Gastroesophageal sphincter (tissue), 4 donors: ENCODE measurements at regions not wholly inside any gene's neighbourhood (a gene's known extent, or its start where the extent isn't known, plus 50 kb on each side); places are given as distances from the start of the nearest gene placed in this dataset.

Experiments
- ATAC-seq: fragments of 150-250 bp; one replicate; pipeline ENCODE4 v1.9.1; 2016; ENCODE audit warnings: mild to moderate bottlenecking, moderate library complexity
- H3K27ac ChIP-seq, 4 donors: fragments of 200-600 bp; sonication (generic) in 3 of 4; 1 replicate in 3 of 4; 2 replicates in 1 of 4; pipeline ENCODE4 v1.5.1; 2016 to 2019
- H3K27me3 ChIP-seq: fragments of 200-600 bp; sonication (generic); one replicate; pipeline ENCODE4 v1.5.1; 2019
- H3K36me3 ChIP-seq, 2 donors: fragments of 200-600 bp; sonication (generic); one replicate each; pipeline ENCODE4 v1.5.1; 2019; ENCODE audit warnings: control low read depth in 1 of 2
- H3K4me1 ChIP-seq, 3 donors: fragments of 200-600 bp; sonication (generic); 1 replicate in 2 of 3; 2 replicates in 1 of 3; pipeline ENCODE4 v1.5.1; 2016 to 2019; ENCODE audit warnings: control low read depth in 2 of 3
- H3K4me3 ChIP-seq, 2 donors: fragments of 200-600 bp; sonication (generic); one replicate each; pipeline ENCODE4 v1.5.1; 2019; ENCODE audit warnings: mild to moderate bottlenecking in 1 of 2, moderate library complexity in 1 of 2
- H3K9me3 ChIP-seq, 3 donors: fragments of 200-600 bp; sonication (generic); one replicate each; pipeline ENCODE4 v1.5.1; 2017 to 2019; ENCODE audit warnings: control low read depth in 2 of 3
- EP300 ChIP-seq: sonication (generic); formaldehyde crosslinking; IDR thresholded peaks from one replicate; pipeline ENCODE4 v1.6.1; 2017; ENCODE audit warnings: antibody characterized with exemption, mild to moderate bottlenecking
- POLR2A ChIP-seq, 2 donors: fragments of 450-650 bp; IDR thresholded peaks; one replicate each; pipeline ENCODE4 v1.6.1; 2017; ENCODE audit warnings: antibody characterized with exemption in 2 of 2, mild to moderate bottlenecking in 2 of 2, moderate library complexity in 1 of 2
- POLR2AphosphoS5 ChIP-seq: sonication (generic); formaldehyde crosslinking; IDR thresholded peaks from one replicate; pipeline ENCODE4 v1.6.1; 2017; ENCODE audit warnings: antibody characterized with exemption
- WGBS, 2 donors: methylation state at CpG; one replicate each; pipeline ENCODE4 v1.1.5; 2018; ENCODE audit warnings: low coverage in 1 of 2; 5-methylcytosine and 5-hydroxymethylcytosine counted together
- TF ChIP-seq, protein P1 (sequence below), 4 experiments: fragments of 200-600 bp in 2 of 4; fragments of 450-650 bp in 2 of 4; sonication (generic) in 1 of 4; IDR thresholded peaks; one replicate each; pipeline ENCODE4 v1.5.1; 2017 to 2019; ENCODE audit warnings: antibody characterized with exemption in 4 of 4, mild to moderate bottlenecking in 2 of 4, moderate library complexity in 2 of 4

DNA sequence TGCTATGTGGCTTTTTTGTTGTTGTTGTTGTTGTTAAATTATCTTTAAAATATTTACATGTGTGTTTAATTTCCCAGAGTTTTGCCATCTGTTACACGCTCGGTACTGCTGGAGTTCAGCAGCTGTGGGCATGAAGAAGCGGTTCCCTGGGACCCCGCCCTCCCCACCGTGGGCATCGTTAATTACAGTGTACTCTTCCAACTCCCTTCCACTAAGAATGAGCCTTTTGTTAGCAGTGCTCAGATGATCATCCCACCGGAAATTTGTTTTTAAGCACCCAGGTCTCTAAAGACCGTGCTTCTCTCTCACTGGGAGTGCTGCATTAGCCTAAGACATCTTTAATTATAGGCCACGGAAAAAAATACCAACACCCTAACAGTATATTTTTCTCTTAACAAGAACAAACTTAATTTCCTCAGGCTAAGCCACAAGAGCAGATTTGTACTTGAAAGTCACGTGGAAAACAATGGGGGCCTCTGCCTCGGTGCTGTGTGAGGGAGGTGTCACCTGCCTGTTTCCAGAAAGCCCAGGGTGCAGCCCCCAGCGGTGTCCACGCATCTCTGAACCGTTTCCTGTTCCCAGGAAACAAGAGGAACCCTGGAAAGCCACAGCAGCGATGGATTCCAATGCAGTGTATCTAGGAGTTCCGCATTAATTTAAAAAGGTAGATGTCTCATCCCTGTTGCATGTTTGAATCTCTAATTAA lies 113.3 kb upstream of the FRMD1 start:
- no peak overlapping the region for H3K4me3 ChIP-seq
- H3K27me3 ChIP-seq, result peaks cover 56% of the 10 kb centered on the region
- no peaks in the 10 kb centered on the region for H3K9me3 ChIP-seq
- TF ChIP-seq, protein P1, sequence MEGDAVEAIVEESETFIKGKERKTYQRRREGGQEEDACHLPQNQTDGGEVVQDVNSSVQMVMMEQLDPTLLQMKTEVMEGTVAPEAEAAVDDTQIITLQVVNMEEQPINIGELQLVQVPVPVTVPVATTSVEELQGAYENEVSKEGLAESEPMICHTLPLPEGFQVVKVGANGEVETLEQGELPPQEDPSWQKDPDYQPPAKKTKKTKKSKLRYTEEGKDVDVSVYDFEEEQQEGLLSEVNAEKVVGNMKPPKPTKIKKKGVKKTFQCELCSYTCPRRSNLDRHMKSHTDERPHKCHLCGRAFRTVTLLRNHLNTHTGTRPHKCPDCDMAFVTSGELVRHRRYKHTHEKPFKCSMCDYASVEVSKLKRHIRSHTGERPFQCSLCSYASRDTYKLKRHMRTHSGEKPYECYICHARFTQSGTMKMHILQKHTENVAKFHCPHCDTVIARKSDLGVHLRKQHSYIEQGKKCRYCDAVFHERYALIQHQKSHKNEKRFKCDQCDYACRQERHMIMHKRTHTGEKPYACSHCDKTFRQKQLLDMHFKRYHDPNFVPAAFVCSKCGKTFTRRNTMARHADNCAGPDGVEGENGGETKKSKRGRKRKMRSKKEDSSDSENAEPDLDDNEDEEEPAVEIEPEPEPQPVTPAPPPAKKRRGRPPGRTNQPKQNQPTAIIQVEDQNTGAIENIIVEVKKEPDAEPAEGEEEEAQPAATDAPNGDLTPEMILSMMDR (IDR thresholded peaks at IDR 0.05), result no peak
- TF ChIP-seq POLR2AphosphoS5, result no peak
- TF ChIP-seq EP300, result no peak
- no peak for TF ChIP-seq POLR2A (IDR thresholded peaks at IDR 0.05)
- no peaks in the 10 kb centered on the region for H3K4me1 ChIP-seq
- 69 to 72% methylated on average over 11 to 16 of the region's 16 CpGs for WGBS, 2 donors
- ATAC-seq, result no peak
- H3K36me3 ChIP-seq, result no peaks in the 10 kb centered on the region
- H3K27ac ChIP-seq, result no peak overlapping the region

DNA sequence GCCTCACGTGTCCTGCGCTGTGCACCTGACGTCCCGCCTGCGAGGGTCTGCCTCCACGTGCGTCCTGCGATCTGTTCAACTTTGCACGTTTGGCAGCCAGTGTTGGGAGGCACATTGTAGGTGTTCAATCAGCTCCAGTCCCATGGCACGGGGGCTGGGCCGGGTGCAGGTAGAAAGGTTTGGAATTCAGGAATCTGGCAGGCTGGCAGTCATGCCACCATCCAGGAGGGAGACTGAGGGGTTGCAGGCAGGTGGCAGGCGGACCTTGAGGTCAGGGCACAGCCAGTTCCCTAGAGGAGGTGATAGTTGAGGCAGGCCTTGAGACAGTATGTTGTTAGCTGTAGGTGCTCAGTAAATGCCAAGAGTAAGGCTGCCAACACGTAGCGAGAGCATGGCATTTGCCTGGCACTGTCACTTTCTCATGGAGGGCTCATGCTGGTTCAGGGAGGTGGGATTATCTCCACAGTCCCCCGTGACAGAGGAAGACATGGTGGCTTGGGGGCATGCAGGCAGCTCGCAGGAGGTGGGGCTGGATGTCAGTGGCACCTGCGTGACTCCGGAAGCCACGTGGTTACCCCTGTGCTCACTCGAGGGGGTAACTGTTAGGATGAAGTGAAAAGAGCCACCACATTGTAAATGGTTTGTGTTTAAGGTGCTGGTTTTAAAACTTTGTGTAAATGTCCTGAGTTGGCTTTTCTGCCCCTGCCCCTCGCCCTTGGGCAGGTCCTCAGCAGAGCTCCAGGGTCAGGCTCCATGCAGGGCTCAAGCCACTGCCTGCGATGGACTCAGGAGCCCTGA lies 111.8 kb upstream of the FRMD1 start:
- 60 to 88% methylated on average over 1 to 5 of the region's 22 CpGs for WGBS, 2 donors
- TF ChIP-seq POLR2A (IDR thresholded peaks at IDR 0.05), result no peak
- TF ChIP-seq, protein P1 (IDR thresholded peaks at IDR 0.05), result no peak
- ATAC-seq, result no peak
- Histone ChIP-seq H3K4me3 (no peak overlapping the region), H3K4me1 (no peaks in the 10 kb centered on the region), H3K36me3 (no peaks in the 10 kb centered on the region), H3K27ac (no peak overlapping the region), H3K27me3 (peaks cover 56% of the 10 kb centered on the region), H3K9me3 (no peaks in the 10 kb centered on the region)

DNA sequence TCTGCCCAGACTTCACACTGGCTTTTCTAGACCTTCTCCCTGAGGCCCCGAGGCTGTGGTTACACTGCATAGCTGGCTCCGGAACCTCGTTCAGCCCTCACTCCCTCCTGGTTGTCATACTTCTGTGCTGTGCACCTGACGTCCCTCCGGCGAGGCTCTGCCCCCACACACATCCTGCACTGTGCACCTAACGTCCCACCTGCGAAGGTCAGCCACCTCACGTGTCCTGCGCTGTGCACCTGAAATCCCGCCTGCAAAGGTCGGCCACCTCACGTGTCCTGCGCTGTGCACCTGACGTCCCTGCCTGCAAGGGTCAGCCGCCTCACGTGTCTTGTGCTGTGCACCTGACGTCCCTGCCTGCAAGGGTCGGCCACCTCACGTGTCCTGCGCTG lies 111.0 kb upstream of the FRMD1 start:
- H3K9me3 ChIP-seq, result no peaks in the 10 kb centered on the region
- H3K27me3 ChIP-seq, result peaks cover 49% of the 10 kb centered on the region
- WGBS, 2 donors, result 69 to 88% methylated on average over 5 of the region's 21 CpGs
- H3K36me3 ChIP-seq, result no peaks in the 10 kb centered on the region
- no peak overlapping the region for H3K27ac ChIP-seq
- TF ChIP-seq, protein P1 (IDR thresholded peaks at IDR 0.05), result no peak
- TF ChIP-seq POLR2A (IDR thresholded peaks at IDR 0.05) (no peak), POLR2AphosphoS5 (no peak), EP300 (no peak)
- no peak for ATAC-seq
- no peaks in the 10 kb centered on the region for H3K4me1 ChIP-seq
- H3K4me3 ChIP-seq, result no peak overlapping the region

DNA sequence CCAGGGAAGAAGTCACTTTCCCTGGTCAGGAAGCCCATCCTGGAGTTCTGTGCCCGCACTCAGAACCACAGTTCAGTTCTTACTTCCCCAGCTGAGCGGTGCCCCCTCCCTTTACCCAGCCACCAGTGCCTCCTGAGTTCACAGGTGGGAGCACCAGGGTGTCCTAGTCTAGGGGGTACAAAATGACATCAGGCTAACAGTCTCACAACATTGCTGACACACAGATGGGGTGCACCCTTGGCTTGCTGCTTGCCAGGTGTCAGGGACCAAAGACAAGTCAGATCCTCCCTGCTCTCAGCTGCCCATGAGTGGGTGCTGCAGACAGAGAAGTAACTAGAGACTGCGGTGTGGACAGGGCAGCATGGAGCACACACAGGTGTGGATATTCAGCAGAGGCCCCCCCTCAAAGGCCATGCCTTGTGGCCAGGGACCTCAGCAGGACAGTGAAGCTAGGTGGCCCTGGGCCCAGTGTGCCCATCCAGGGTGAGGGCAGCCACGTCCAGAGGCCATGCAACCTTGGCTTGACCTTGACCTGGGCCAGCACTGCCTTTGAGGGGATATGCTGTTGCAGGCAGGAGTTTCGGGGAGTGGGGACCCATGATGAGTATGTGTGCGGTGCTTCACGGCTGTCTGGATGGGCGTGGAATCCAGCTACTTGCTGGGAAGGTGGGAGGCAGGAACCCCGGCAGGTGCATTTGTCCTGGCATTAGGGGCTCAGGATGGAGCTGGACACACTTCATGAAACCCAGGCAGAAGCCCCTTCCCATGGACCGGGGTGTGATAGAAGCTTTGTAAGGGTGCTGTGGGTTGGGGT lies 110.4 kb upstream of the FRMD1 start:
- WGBS, 2 donors, result 100% methylated on average over 1 of the region's 10 CpGs; no CpG with 5 or more reads in 1 of the 2 donors
- no peak for ATAC-seq
- H3K9me3 ChIP-seq, result no peaks in the 10 kb centered on the region
- peaks cover 43% of the 10 kb centered on the region for H3K27me3 ChIP-seq
- no peak overlapping the region for H3K4me3 ChIP-seq
- no peak overlapping the region for H3K27ac ChIP-seq
- no peak for TF ChIP-seq POLR2AphosphoS5
- TF ChIP-seq POLR2A (IDR thresholded peaks at IDR 0.05), result no peak
- TF ChIP-seq, protein P1 (IDR thresholded peaks at IDR 0.05), result no peak
- no peak for TF ChIP-seq EP300
- H3K36me3 ChIP-seq, result no peaks in the 10 kb centered on the region
- H3K4me1 ChIP-seq, result no peaks in the 10 kb centered on the region
